Activated CD4-positive, alpha-beta T cell treated with anti-CD3 and anti-CD28 coated beads, Interleukin-2, amount 10 ng/mL, durations not matched to agents 24 days and 14 days (primary cell): ENCODE measurements at regions not wholly inside any gene's neighbourhood (a gene's known extent, or its start where the extent isn't known, plus 50 kb on each side); places are given as distances from the start of the nearest gene placed in this dataset.
"Not testable (repeated sequence)": the region's sequence is repeated elsewhere in the genome, so short reads cannot be mapped to it uniquely, and the experiment has no call there.

Source experiments
- DNase-seq: peaks from one replicate; pipeline ENCODE4 v3.0.0; 2022
- H3K27ac Mint-ChIP-seq: one replicate; pipeline ENCODE4 v1.8.0; 2022; ENCODE audit warnings: mild to moderate bottlenecking, mixed read lengths
- H3K27me3 Mint-ChIP-seq: one replicate; pipeline ENCODE4 v1.8.0; 2022; ENCODE audit warnings: mixed read lengths
- H3K36me3 Mint-ChIP-seq: one replicate; pipeline ENCODE4 v1.8.0; 2022; ENCODE audit warnings: low read depth, mild to moderate bottlenecking, mixed read lengths
- H3K4me1 Mint-ChIP-seq: one replicate; pipeline ENCODE4 v1.8.0; 2021; ENCODE audit warnings: mixed read lengths
- H3K4me3 Mint-ChIP-seq: one replicate; pipeline ENCODE4 v1.8.0; 2022; ENCODE audit warnings: mild to moderate bottlenecking, moderate library complexity, mixed read lengths
- H3K9me3 Mint-ChIP-seq: one replicate; pipeline ENCODE4 v1.8.0; 2021; ENCODE audit warnings: mixed read lengths
- intact Hi-C: fragments of 100-400 bp; cut with micrococcal nuclease; formaldehyde crosslinking; loops from one replicate; pipeline ENCODE4 v1.15.1; 2023

DNA sequence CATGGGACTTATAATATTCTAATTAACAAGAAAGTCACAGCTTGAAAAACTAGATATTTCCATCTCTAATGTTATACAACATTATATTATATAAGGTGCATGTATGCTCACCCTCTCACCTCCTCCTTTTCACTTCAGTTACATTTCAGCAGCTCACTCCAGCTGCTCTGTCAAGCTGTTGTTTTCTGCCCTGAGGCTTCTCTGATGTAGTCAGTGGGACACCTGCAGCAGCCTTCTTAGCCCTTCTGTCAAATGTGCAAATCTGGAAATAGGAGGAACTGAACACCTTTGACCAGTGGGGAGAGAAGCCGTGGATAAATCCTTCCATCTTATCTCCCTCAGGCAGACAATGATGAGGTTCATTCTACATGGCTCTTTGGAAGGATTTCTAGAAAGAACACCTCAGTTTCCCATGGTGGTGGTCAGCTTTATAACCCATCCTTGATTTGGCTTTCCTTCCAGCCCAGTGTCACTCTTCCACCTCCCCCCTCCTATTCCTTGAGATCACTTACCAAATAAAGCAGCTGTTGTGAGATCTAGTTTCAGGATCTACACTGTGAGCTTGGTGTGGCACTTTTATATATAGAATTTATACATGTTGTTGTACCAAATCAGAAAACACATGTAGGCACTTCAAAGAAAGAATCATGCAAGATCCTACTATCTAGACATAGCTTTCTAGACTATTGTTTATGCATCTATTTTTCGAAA lies 79.6 kb upstream of the STK38L start:
- H3K27me3 Mint-ChIP-seq: peaks cover 8% of the 10 kb centered on the region
- no peak overlapping the region for H3K4me3 Mint-ChIP-seq
- no peak overlapping the region for H3K27ac Mint-ChIP-seq
- DNase-seq: no peak
- intact Hi-C loops: no loop called here
- peaks cover 3% of the 10 kb centered on the region for H3K36me3 Mint-ChIP-seq
- peaks cover 6% of the 10 kb centered on the region for H3K4me1 Mint-ChIP-seq
- peaks cover 28% of the 10 kb centered on the region for H3K9me3 Mint-ChIP-seq

DNA sequence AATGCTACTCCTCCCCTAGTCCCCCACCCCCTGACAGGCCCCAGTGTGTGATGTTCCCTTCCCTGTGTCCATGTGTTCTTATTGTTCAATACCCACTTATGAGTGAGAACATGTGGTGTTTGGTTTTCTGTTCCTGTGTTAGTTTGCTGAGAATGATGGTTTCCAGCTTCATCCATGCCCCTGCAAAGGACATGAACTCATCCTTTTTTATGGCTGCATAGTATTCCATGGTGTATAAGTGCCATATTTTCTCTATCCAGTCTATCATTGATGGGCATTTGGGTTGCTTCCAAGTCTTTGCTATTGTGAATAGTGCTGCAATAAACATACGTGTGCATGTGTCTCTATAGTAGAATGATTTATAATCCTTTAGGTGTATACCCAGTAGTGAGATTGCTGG lies 78.1 kb upstream of the STK38L start:
- DNase-seq, intact Hi-C loops, H3K4me1 Mint-ChIP-seq, H3K27ac Mint-ChIP-seq, H3K4me3 Mint-ChIP-seq, H3K36me3 Mint-ChIP-seq: not testable (repeated sequence)
- H3K27me3 Mint-ChIP-seq: peaks cover 12% of the 10 kb centered on the region
- H3K9me3 Mint-ChIP-seq: peaks cover 36% of the 10 kb centered on the region

DNA sequence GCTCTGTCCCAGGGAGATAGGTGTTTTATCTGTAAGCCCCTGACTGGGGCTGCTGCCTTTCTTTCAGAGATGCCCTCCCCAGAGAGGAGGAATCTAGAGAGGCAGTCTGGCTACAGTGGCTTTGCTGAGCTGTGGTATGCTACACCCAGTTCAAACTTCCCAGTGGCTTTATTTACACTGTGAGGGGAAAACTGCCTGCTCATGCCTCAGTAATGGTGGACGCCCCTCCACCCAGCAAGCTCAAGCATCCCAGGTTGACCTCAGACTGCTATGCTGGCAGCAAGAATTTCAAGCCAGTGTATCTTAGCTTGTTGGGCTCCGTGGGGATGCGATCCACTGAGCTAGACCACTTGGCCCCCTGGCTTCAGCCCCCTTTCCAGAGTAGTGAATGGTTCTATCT lies 72.6 kb upstream of the STK38L start:
- H3K4me3 Mint-ChIP-seq, DNase-seq, H3K4me1 Mint-ChIP-seq, H3K27ac Mint-ChIP-seq, H3K36me3 Mint-ChIP-seq, intact Hi-C loops: not testable (repeated sequence)
- H3K27me3 Mint-ChIP-seq: peaks cover 12% of the 10 kb centered on the region
- peaks cover 37% of the 10 kb centered on the region for H3K9me3 Mint-ChIP-seq

DNA sequence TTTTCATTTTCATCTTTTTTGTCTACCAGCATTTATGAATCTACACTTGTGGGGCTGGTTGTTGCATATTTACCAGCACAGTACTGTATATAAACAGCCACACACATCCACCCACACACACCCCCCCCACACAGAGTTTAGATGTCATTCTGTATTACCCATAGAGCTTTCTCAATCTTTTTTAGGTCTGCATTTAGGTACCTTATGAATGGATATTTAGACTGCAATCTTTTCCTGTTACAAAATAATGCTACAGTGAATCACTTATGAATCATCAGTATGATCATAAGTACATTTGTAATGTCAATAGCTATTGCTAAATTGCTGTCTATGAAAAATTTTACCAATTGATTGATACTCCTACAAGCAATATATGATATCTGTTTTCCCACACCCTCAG lies 67.3 kb upstream of the STK38L start:
- Mint-ChIP-seq H3K4me1 (peaks cover 35% of the 10 kb centered on the region), H3K36me3 (peaks cover 1% of the 10 kb centered on the region), H3K27ac (peak overlapping the region; percentile 66), H3K9me3 (peaks cover 7% of the 10 kb centered on the region), H3K27me3 (no peaks in the 10 kb centered on the region), H3K4me3 (no peak overlapping the region)
- intact Hi-C loops: loop anchor here (2.0 kb wide), 1 partner anchor 62 kb away; no protein-coding TSS in a partner anchor
- DNase-seq: no peak

DNA sequence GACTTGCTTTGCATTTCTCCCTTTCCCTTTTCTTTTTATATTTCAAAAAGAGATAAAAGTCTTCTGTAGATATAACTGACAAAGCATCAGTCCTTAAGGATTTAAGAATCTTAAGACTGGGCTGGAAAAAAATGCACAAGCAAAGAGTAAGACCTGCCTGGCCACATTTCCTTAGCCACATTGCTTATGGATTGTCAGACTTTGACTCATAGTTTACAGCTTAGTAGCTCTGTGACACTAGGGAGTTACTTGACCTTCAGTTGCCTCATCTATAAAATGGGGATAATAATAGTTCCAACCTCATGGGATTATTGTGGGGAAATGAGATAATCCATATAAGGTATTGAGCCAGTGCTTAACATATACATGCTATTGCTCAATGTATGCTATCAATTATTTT lies 66.4 kb upstream of the STK38L start:
- H3K27me3 Mint-ChIP-seq: no peaks in the 10 kb centered on the region
- no peak overlapping the region for H3K27ac Mint-ChIP-seq
- no peak overlapping the region for H3K4me3 Mint-ChIP-seq
- DNase-seq: no peak
- peaks cover 1% of the 10 kb centered on the region for H3K36me3 Mint-ChIP-seq
- peaks cover 35% of the 10 kb centered on the region for H3K4me1 Mint-ChIP-seq
- intact Hi-C loops: loop anchor here (2.0 kb wide), 2 partner anchors 35 to 61 kb away; no protein-coding TSS in a partner anchor
- H3K9me3 Mint-ChIP-seq: peaks cover 7% of the 10 kb centered on the region

DNA sequence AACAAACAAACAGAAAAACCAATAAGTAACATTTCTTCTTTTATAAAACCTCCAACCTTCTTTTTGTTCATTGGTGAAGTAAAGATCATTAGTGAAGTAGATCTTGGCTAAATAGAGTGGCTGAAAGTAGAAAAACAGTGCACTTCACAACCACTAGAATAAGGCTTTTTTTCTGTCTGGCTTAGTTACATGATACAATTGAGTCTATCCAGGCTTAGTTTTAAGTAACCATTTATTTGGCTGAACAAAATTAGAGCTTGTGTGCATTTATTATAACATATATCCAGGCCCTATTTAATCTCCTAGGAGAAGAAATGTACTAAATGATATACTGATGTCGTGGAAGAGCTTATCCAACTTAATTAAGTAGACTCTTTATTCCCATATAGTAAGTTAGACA lies 65.8 kb upstream of the STK38L start:
- intact Hi-C loops: loop anchor here (2.0 kb wide), 1 partner anchor 35 kb away; no protein-coding TSS in a partner anchor
- no peak overlapping the region for H3K27ac Mint-ChIP-seq
- no peak for DNase-seq
- H3K4me1 Mint-ChIP-seq: peaks cover 35% of the 10 kb centered on the region
- H3K36me3 Mint-ChIP-seq: peaks cover 1% of the 10 kb centered on the region
- peaks cover 1% of the 10 kb centered on the region for H3K9me3 Mint-ChIP-seq
- no peak overlapping the region for H3K4me3 Mint-ChIP-seq
- no peaks in the 10 kb centered on the region for H3K27me3 Mint-ChIP-seq

DNA sequence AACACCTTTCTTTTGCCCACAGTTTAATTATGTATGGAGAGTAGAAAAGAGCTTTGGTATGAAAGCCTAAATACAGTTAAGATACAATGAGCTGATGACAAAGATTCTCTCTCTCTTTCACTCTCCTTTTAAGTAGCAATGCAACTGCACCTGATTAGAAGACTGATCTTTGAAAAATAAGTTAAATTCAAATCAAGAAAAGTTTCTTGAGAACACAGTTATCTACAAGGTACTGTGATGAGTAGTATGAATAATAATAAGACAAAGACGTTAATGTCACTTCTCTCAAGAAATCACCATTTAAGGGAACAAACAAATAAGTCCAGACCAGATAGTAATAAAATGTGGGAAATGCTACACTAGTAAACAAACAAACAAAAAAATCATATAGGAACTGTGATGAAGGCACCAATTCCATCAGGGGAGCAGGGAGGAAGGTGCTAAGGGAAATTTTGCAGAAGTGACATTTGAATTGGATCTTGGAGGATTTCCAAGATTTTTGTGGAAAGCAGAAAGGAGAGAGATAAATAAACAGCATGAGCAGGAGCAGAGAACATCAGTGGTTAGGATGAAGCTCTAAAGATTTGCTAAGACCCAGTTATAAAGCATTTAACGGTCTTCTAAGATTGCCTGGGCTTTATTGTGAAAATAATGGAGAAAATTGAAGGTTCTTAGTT lies 65.2 kb upstream of the STK38L start:
- DNase-seq: no peak
- Mint-ChIP-seq H3K36me3 (peaks cover 1% of the 10 kb centered on the region), H3K4me3 (peak overlapping the region; percentile 61), H3K27me3 (no peaks in the 10 kb centered on the region), H3K27ac (peak overlapping the region; percentile 87), H3K4me1 (peaks cover 35% of the 10 kb centered on the region), H3K9me3 (no peaks in the 10 kb centered on the region)
- intact Hi-C loops: loop anchor here (1.0 to 2.0 kb wide), 2 partner anchors 29 to 36 kb away; no protein-coding TSS in a partner anchor

DNA sequence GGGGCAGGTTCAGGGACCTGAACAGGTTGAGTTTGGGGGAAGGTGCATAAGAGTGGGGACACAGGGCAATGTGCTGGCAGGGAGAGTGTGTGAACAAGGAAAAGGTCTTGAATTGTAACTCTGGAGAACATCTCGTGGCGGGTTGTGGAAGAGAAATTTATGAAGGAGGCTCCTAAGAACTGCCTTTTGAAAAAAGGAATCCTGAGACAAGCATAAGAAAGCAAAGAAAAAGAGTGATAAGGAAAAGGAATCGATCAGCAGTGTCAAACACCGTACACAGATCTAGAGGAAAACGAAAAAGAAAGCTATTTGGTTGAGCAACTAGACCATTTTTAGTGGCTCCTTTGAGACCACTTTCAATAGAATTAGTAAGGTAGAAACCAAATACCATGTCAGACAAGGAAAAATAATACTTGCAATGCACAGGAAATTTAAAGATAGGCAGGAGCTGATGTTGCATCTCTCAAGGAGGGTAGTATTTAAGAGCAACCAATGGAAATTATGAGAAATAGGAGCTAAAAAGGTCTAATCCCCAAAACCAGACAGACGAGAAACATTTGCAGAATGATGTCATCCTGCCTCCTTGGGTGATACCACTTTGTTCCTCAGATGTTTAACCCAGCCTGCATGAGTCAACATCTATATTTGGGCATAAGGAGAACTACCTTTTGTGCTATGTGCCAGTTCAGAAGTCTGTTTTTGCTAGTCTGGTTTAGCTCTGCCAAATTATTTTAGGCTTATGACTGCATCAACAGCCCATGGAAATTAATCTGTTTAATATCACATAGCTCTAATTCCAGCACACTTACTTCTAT lies 64.5 kb upstream of the STK38L start:
- Mint-ChIP-seq H3K4me3 (peak overlapping the region; percentile 61), H3K27me3 (no peaks in the 10 kb centered on the region), H3K4me1 (peaks cover 39% of the 10 kb centered on the region), H3K27ac (peak overlapping the region; percentile 87), H3K9me3 (no peaks in the 10 kb centered on the region), H3K36me3 (peaks cover 1% of the 10 kb centered on the region)
- intact Hi-C loops: loop anchor here (1.0 to 2.0 kb wide), 4 partner anchors 29 to 65 kb away; partner anchors contain the start of gene STK38L
- peak; percentile 80 for DNase-seq

DNA sequence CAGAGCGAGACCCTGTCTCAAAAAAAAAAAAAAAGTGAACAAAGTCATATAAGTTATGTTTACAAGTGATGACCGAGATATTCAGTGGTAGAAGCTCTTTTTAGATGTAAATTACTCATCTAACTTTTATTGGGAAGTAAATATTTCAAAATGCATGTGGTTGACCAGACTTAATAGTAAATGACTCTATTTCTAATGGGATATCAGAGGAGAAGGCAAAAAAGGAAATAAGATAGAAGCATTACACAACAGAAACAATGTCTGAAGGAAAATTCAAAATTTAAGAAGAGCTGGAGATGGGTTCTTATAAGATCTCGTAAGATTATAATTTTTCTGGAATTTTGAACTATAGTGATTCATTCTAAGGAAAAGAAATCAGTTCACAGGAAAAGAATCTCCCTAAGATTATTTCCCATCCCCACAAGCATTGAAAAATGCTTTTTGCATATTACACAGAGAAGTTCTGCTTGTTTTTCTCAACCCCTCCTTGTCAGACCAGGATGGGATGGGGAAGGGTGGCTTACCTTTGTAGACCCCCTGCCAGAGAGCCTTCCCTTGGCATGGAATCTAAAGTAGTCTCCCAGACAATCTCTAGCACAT lies 63.1 kb upstream of the STK38L start:
- Mint-ChIP-seq H3K27me3 (no peaks in the 10 kb centered on the region), H3K4me1 (peaks cover 48% of the 10 kb centered on the region), H3K4me3 (no peak overlapping the region), H3K9me3 (no peaks in the 10 kb centered on the region), H3K27ac (peak overlapping the region; percentile 32), H3K36me3 (peaks cover 1% of the 10 kb centered on the region)
- intact Hi-C loops: loop anchor here (1.0 kb wide), 2 partner anchors 39 to 63 kb away; partner anchors contain the start of gene STK38L
- DNase-seq: no peak

DNA sequence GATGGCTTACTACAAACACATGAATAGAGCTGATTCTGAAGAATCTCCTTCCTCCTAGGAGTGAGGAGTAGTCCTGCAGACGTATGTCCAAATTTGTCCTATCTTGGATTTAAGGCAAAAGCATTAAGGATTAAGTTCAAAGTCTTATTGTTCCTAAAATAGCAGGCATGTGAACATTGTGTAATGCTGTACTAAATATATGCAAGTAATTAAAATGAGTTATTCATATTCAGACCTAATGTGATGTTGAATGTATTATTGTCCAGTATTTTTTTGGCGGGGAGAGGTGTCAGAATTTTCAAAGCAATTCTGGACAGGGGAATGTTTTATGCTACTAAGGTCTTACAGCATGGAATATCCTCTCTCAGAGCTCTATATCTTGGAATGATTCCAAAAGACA lies 60.7 kb upstream of the STK38L start:
- no peak for DNase-seq
- Mint-ChIP-seq H3K27ac (no peak overlapping the region), H3K27me3 (no peaks in the 10 kb centered on the region), H3K9me3 (no peaks in the 10 kb centered on the region), H3K4me3 (no peak overlapping the region), H3K4me1 (peaks cover 43% of the 10 kb centered on the region), H3K36me3 (peaks cover 1% of the 10 kb centered on the region)
- intact Hi-C loops: no loop called here

DNA sequence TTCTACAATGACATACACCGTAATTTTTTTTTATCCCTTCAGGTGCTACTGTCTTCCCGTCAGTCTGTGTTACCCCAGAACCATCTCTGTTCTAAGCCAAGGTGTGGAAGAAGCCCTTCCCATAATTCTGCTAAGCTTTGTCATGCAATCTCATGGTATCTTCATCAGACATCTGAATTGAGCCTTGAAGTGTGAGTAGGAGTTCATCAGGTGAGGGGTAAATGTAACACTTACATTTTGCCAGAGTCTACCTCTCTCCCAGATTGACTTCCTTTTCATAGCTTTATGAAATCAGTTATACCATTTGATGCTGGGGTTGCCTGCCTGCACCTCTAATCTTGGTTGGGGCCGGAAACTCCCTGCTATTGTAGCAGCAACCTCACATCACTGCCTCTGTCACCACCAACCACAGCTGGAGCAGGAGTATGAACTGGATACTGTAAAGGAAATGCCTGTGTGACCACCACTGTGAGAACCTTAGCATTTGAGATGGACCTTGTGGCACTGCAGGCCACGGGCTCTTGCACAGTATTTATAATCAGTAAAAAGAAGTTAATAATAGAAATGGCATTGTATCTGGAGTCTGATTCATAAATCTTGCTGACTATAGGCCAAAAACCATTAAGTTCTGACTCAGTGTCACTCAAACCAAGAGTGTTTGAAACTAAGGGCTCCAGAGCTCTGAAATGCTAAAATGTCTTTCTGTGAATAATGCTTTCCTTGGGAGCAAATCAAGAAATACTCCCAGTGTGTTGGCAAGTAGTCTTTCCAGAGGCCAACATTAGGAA lies 58.7 kb upstream of the STK38L start:
- intact Hi-C loops: loop anchor here (2.0 kb wide), 1 partner anchor 13 kb away; no protein-coding TSS in a partner anchor

DNA sequence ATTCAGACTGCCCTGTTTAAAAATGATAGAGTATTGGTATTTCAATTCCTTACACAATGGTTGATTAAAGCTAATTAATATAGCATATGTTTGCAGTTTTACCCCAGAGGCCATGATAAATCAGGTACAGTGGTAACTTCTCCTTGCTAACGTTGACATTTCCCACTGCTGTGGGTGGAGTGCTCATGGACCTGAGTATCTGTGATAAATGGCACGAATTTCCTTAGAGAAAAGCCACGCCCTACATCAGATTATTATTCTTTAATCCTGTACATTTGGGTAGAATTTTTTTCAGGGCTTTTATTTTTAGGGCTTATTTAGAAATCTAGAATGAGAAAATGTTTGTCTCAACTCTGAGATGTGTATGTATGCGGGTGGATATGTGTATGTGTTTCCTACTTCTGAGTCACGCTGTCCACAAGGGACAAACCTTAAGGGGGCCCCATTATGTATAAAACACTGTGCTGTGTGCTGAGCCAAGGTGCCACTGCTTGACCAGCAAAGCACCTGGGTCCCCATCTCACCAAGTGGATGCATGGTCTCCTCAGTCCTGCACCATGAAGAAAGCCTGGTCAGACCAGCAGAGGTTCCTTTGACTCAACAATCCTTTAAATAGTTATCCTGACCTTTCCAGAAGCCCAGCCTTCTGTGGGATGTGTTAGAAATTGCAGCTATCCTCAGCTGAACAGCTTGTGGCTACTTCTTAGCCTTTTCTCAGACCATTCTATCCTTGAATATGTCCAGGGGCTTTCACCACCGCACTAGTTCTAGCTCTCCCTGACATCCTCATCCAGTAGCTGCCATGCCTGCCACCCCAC lies 57.9 kb upstream of the STK38L start:
- Mint-ChIP-seq H3K4me3 (no peak overlapping the region), H3K27me3 (peaks cover 2% of the 10 kb centered on the region), H3K36me3 (no peaks in the 10 kb centered on the region), H3K27ac (peak overlapping the region; percentile 15), H3K4me1 (peaks cover 19% of the 10 kb centered on the region), H3K9me3 (peaks cover 3% of the 10 kb centered on the region)
- intact Hi-C loops: no loop called here
- DNase-seq: peak; percentile 47

More for the DNA sequence above, 58.7 kb upstream of the STK38L start:
- Mint-ChIP-seq H3K27ac (peak overlapping the region; percentile 62), H3K36me3 (peaks cover 1% of the 10 kb centered on the region), H3K4me3 (peak overlapping the region; percentile 50), H3K9me3 (peaks cover 3% of the 10 kb centered on the region), H3K27me3 (no peaks in the 10 kb centered on the region), H3K4me1 (peaks cover 22% of the 10 kb centered on the region)
- peak; percentile 86 for DNase-seq
